HG02840 (cell line): ENCODE measurements at regions not wholly inside any gene's neighbourhood (a gene's known extent, or its start where the extent isn't known, plus 50 kb on each side); places are given as distances from the start of the nearest gene placed in this dataset.
"Not testable (repeated sequence)": the region's sequence is repeated elsewhere in the genome, so short reads cannot be mapped to it uniquely, and the experiment has no call there.

Source experiments
- ATAC-seq: cut with Tn5 transposase; IDR thresholded peaks from one replicate; pipeline ENCODE4 v1.9.1; 2021; ENCODE audit warnings: mild to moderate bottlenecking, moderate library complexity, moderate number of reproducible peaks; ENCODE audit not compliant: unreplicated experiment, low FRiP score

- no peak for ATAC-seq
These were observed 1504.2 kb downstream of the SUCLG1 start for GRCh38 chr2:82954868-82955267.

GRCh38 chr2:82939211-82939610 lies 1519.9 kb downstream of the SUCLG1 start:
- ATAC-seq: no peak

GRCh38 chr2:82938321-82938845 lies 1520.7 kb downstream of the SUCLG1 start:
- ATAC-seq: not testable (repeated sequence)

DNA sequence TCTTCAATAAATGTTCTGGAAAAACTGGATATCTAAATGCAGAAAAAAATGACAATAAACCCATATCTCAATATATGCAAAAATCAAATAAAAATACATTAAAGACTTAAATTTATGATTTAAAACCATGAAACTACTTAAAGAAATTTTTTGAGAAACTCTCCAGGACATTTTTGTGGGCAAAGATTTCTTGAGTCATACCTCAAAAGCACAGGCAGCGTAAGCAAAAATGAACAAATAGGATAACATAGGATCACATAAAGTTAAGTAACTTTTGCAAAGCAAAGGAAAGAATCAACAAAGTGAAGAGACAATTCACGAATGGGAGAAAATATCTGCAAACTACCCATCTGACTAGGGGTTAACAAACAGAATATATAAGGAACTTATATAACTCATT lies 1545.5 kb downstream of the SUCLG1 start:
- no peak for ATAC-seq

- ATAC-seq: no peak
These were observed 1563.0 kb downstream of the SUCLG1 start for GRCh38 chr2:82896117-82896516.

DNA sequence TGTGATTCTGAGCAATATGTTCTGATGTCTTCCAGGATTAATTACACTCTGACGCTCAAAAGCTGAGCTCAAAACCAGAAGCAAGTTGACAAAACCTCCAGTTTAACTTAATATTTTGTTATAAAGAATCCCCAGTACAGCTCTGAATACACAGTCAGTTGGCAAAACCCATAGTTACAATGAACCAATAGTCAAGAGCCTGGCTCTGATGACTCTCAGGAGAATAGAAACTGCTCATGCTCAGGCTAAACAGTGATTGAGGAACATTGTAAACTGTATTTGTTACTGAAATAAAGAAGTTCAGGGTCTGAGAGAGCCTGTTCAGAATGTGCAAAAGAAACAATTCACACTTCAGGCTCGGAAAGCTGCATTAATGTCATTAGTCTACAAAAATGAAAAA lies 1565.9 kb downstream of the SUCLG1 start:
- no peak for ATAC-seq

DNA sequence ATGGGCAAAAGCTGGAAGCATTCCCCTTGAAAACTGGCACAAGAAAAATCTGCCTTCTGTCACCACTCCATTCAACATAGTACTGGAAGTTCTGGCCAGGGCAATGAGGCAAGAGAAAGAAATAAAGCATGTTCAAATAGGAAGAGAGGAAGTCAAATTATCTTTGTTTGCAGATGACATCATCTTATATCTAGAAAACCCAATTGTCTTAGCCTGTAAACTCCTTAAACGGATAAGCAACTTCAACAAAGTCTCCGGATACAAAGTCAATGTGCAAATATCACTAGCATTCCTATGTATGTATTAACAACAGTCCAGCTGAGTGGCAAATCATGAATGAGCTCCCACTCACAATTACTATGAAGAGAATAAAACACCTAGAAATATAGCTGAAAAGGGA lies 1579.3 kb downstream of the SUCLG1 start:
- ATAC-seq: no peak

DNA sequence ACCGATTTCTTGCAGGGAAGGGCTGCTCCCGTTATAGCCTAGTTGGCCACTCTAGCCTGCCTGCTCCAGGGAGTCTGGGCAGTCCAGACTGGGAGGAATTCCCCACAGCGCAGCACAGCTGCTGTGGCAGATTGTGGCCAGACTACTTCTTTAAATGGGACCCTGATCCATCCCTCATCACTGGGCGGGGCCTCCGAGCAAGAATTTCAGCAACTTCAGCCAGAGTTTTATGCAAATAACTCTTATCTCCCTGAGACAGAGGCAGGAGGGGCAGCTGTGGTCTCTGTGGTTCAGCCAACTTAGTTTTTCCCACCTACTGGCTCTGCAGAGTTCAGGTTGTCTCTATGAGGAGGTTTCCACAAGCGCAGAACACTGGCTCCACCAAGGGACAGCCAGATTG lies 1583.2 kb downstream of the SUCLG1 start:
- ATAC-seq: no peak

DNA sequence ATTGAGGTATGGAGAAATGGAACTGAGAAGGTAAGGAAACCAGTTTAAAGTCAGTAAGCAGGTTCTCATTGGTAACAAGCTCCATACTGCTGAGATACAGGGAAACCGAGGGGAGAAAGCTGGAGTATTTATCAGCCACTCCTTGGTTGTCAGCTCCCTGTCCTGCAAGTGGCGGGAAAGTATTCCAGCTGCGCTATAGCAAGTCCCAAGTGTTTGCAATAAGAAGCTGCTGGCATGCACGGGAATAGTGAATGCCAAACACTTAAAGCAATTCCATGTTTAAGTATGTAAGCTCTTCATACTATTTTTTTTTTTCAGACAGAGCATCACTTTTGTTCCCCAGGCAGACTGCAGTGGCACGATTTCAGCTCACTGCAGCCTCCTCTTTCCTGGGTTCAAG lies 1601.1 kb downstream of the SUCLG1 start:
- ATAC-seq: no peak

DNA sequence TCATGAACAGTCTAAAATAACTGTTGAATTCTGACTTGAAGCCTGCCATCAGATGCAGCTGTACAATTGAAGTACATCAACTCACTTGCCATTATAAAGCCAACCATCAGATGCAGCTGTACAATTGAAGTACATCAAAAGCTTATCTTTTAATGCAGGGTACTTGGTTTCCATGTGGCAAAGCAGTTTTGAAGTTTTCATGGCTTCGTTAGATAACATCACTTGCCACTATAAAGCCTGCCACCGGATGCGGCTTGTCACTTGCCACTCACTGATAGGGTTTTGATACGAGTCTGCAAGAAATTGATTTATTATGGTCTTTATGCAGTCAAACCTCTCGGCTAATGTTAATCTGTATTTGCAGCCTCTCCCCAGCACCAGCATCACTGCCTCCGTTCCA lies 1605.8 kb downstream of the SUCLG1 start:
- no peak for ATAC-seq

GRCh38 chr2:82852787-82853186 lies 1606.3 kb downstream of the SUCLG1 start:
- ATAC-seq: no peak

DNA sequence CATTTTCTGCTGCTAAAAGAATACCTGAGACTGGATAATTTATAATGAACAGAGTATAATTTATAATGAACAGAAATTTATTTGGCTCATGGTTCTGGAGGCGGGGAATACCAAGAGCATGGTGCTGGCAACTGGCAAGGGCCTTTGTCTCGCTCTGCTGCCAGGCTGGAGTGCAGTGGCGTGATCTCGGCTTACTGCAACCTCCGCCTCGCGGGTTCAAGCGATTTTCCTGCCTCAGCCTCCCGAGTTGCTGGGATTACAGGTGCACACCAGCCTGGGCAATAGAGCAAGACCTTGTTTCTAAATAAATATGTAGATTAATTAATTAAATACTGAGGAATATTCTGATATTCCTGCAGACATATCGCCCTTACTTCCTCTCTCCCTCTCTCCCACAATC lies 1610.8 kb downstream of the SUCLG1 start:
- ATAC-seq: no peak

DNA sequence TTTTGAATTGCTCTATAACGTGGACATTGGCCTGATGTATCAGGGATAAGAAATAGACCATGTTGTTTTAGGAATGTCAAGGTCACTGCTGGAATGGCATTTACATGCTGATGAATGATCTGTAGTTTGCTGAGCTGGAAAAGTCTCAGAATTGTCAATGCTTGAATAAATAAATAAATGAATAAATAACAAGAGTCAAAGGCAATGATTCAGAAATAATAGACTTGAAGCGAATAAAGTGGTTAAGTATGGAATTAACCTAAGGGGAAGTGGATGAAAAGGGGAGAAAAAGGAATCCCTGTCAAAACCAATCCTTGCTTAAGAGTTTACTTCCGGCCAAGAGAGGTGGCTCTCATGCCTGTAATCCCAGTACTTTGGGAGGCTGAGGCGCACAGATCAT lies 1620.0 kb downstream of the SUCLG1 start:
- ATAC-seq: no peak

DNA sequence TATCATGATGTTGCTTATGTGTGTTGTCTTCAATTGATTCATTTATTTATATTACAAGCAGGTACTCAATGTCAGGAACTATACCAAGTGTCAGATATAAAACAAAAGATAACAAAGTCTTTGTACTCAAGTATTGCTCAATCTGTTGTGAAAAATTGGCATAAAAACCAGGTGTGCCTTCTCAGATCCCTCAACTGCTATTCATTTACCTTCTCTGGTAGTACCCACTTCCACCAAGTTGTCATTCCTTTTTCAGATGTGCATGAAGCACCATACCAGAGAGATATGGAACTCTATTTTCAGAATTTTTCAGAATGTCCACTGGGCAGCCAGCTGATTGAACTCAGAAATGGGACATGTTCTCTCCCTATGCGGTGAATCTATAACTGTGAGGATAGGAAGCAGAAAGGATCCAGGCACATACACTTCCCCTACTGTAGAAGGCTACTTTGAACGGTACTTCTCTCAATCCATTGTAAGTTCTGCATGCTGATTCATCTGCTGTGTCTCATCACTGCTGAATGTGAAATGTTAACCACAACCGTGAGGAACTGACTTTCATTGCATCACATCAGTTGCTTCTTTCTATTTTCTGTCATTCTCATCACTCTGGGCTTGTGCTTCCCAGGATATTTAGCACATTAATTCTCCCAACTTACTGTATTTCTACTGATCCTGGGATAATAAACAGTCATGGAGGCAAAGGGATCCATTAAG lies 1621.3 kb downstream of the SUCLG1 start:
- no peak for ATAC-seq

DNA sequence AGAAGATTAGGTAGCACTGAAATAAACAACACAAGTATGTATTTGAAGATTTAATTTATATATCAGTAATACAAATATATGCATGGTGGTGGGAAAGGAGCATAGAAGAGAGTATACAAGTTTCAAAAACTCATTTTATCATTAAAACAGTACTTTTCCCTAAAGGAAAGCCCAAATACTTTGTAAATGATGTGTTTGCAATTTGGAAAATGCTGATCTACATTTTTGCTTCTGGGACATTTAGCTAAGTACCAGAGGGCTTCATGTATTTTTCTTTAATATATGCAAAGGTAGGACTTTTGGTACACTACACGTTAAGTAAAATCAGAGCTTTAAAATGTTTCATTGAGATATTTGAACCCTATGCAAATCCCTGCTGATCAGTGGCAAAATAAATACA lies 1624.2 kb downstream of the SUCLG1 start:
- no peak for ATAC-seq

DNA sequence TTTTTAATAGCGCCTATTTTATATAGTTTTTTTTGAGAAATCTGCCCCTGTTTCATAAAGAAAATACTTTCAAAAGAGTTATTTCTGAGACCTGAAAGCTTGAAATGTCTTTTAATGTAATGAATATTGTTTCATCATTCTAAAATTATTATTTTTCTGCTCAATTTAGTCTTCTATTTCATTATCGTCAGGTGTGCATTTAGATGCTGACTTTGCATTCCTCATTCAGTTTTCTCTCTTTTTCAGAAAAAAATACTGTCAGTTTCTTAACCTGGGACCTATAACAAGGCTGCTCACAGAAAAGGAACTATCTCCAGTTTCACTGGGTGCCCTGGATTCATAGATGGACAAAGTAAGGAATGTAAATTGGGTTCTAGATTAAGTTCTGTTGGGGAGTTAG lies 1631.7 kb downstream of the SUCLG1 start:
- ATAC-seq: no peak

GRCh38 chr2:82826437-82826836 lies 1632.6 kb downstream of the SUCLG1 start:
- ATAC-seq: no peak

GRCh38 chr2:82825410-82826090 lies 1633.5 kb downstream of the SUCLG1 start:
- ATAC-seq: no peak

DNA sequence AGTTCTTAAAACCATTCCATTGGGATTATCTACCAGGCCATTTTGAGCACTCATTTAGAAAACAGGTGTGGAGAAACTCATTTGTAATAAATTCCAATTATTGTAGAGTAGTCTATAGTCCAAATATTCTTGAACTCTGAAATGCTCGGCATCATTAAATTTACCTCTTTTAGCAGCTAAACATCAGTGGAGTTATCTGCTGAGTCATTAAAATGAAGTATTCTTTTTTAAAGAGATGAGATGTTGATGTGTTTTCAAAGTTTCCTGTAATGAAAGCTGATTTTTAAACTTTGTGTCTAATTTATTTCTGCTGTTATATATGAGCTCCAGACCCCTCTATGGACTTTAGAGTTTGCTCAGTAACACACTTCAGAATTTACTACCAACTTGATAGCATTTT lies 1635.2 kb downstream of the SUCLG1 start:
- ATAC-seq: no peak

- ATAC-seq: no peak
These were observed 1639.1 kb downstream of the SUCLG1 start for GRCh38 chr2:82819951-82820350.

- ATAC-seq: no peak
These were observed 1644.9 kb downstream of the SUCLG1 start for GRCh38 chr2:82814146-82814545.

GRCh38 chr2:82811946-82812345 lies 1647.1 kb downstream of the SUCLG1 start:
- no peak for ATAC-seq
